DMS 273 treated with DMSO at 0.1 percent for 48 hours (cell line): ENCODE measurements at regions not wholly inside any gene's neighbourhood (a gene's known extent, or its start where the extent isn't known, plus 50 kb on each side); places are given as distances from the start of the nearest gene placed in this dataset.

Source experiments
- DNase-seq: peaks from one replicate; lab custom pipeline; 2025; lab: John Stamatoyannopoulos, UW

DNA sequence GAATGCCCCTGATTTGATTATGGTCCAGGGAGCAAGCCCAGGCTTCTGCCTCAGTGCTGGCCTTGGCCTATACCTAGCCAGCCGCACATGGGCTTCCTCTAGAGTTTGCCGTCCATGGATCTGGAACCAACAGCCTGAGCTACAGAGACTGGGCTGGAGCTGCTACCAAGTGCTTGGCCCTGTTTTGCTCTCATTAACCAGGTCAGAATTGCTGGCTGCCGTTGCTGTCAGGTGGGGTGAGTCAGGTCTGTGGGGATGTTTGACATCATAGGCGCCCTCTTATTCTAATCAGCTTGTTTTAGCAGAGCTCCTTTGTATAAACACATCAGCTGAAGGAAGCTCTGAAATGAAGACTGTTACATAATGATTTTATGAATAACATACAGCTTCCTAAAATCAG, 83.1 kb upstream of the PHACTR2 start:
- DNase-seq: no peak

DNA sequence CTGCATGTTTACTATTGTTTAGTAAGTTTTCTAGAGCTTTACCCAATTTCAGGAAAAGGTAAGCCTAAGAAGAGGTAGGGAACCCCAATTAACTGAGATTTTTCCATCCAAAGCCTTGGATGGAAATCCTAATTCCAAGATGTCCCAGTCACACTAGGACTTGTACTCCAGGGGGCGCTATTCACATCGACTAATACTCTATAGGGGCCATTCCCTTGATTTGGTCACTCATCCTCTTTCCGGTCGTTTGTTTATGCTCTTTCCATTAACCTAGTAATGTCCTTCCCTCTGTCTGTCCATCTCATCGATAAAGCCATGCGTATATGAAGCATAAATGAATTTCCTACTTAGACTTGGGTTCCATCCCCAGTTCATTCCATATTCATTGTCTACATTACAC, 80.8 kb upstream of the FUCA2 start:
- no peak for DNase-seq

DNA sequence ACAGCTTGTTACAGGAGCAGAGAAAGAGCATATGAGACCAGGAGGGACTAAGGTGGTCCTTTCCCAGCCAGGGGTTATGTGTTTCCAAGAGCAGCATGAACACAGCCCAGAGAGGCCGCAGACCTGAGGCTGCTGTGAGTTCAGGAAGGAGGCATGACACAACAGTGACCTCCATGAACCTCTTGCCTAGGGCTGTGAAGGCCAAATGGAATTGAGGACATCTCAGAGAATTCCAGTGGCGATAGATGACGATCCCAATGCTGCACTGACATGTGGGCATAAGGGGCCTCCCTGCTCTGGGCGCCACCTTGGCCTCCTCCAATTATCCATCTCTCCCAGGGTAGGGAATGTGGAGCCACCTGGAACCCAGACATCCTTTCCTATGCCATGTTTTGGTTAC, 79.9 kb upstream of the FUCA2 start:
- DNase-seq: no peak

DNA sequence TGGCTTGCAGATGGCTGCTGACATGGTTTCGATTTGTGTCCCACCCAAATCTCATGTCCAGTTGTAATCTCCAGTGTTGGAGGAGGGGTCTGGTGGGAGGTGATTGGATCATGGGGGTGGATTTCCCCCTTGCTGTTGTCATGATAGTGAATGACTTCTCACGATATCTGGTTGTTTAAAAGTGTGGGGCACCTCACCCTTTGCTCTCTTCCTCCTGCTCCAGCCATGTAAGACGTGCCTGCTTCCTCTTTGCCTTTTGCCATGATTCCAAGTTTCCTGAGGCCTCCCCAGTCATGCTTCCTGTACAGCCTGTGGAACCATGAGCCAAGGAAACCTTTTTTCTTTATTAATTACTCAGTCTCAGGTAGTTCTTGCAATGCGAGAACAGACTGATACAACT, 77.6 kb upstream of the FUCA2 start:
- DNase-seq: no peak

DNA sequence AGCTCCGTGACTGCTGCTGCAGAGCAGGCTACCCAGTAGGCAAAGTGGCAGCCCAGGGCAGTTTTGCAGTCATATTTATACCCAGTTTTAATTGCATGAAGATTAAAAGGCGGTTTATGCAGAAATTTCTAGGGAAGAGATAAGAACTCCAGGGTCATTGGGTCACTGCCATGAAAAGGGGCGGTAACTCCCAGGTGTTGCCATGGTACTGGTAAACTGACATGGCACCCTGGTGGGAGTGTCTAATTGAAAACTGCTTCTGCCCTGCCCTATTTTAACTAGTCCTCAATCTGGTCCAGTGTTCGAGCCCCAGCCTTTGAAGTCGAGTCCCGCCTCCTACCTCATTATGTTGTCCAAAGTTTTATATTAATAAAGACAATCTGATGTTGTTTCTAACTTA, 75.0 kb upstream of the FUCA2 start:
- no peak for DNase-seq

DNA sequence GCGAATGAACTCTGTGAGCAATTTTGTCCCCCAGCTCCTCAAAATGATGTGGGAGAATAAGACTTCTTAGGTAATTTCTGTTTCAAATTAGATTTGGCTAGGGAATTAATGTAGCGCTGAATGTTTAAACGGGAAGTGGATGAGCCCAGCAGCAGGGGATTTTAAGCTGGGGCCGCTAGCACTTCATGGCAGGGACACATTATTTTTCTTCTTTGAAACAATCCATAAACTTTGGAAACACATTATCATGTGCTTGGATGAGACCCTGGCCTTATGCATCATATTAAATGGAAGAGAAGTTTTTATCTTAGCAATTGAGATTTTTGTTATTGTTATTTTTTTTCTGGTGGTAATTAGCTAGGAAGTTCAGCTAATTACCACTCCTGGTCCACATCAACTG, 74.2 kb upstream of the FUCA2 start:
- DNase-seq: no peak

DNA sequence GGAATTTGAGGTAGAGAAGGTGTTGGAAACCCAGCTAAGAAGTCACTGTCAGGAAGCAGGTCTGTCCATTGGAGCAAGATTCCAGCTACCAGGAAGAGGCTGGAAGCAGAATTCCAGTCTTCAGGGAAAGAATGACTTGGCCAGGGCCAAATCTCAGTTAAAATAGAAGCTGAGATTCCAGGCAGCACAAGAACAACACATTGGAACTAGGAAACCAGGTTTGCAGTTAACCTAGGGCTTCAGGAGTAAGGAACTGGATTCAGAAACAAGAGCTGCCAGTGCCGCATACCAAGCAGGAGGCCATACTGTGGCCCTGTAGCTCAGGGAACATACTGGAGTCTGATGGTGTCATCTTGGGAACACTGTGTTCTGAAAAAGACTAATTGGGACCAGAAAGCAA, 73.7 kb upstream of the FUCA2 start:
- DNase-seq: no peak

DNA sequence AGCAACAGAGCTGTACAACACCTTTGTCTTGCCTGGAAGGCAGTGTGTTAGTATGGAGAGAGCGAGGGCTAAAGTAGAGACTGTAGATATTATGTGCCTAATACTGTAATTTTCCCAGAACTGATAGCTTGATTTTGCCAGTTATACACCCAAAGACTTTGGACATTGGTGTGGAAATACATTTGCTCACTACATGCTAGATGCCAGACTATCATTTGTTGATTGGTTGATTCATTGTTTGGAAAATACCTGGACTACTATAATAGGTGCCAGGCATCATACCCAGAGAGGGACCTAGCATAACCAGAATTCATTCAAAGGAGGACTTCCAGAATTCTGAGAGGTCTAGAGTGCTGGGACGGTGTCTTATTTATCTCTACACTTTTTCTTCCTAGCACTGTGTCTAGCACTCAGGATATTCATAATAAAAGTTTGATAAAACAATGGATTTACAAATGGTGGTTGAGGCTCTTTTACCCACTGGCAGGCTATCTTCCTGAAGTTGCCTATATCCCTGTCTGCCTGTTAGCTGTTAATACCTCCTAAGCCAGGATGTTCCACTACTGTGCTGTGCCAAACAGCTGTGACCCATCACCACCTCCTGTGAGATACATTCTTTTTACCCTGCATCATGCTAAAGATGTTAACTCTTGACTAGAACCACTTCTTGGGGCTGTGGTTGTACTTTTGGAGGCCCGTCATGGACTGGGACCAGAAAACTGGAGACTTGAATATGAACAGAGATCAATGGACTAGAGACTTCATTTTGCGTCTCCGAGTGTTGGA, 72.2 kb upstream of the FUCA2 start:
- no peak for DNase-seq

DNA sequence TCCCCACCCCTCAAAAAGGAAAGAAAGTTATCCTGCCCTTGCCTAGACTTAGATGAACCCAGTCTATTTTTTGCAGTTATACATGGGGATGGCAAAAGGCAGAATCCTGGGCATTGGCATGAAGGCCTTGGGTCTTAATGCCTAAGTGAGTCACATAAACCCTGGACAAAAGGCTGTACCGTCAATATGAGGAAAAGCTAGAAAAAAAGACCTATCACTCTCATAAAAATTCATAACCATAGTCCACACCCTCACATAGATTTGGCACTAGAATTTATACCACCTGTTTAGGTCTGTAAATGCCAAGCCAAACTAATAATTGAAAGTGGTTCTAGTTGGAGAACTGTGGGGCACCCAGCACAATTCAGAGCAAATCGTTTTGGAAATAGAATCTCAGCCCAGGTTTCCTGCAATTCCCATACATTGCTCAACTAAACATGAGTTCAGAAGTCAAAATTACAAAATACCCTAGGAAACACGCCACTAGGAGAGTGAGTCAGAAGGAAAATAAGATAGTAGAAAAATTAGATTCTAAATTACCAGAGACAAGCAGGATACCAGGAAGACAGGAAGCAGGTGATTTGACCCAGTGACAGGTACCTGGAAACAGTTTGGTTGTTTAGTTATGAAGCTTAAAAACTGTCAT, 70.4 kb upstream of the FUCA2 start:
- no peak for DNase-seq

DNA sequence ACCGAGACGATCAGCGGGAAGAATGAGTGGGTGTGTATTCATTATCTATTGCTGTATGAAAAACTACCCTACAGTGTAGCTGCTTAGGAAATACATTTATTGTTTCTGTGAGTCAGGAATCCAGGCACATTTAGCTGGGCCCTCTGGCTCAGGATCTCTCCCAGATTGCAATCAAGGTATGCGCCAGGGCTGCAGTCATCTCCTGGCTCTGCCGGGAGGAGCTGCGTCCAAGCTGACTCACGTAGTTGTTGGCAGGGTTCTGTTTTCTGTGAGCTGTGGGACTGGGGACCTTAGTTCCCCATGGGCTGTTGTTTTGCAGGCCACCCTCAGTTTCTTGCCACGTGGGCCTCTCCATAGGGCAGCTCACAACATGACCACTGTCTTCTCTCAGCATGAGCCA, 68.2 kb upstream of the FUCA2 start:
- no peak for DNase-seq

DNA sequence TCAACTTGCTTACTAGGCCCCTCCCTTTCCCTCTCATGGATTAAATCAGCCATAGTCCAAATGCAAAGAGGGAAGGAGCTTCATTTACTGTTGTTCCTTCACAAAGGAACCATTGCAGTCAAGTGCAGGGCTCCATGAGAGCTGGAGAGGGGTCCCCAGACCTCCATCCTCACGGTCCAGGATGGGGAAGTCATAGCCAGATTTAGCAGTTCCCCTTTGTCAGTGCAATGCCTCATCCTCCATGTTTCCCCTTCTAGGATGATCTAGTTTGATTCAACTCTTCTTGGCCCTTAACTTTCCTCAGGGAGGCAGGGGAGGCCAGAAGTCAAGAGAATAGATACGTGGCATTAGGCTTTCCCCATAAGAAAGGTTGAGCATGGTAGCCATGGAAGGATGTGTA, 66.5 kb upstream of the FUCA2 start:
- no peak for DNase-seq

DNA sequence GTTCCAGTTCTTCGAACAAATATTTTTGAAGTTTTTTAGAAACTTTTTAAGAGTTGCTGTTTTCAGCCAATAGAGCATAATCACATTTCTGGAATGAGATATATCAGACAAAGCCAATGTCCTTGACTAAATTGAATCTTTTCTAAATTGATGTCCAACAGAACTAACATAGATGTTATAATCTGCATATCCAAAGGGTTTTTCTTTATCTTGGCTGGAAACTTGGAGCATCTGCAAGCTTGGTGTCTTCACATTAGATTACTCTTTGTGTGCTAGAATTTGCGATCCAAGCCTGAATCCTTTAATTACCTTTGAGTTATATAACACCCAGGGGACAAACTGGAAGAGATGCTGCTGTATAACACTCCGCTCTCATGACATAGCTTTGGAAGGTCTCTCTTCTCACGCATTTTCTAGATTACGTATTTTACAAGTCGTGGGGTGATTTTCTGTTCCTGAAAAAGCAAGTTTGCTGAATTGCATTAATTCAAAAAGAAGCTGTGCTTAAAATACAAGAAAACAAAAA, 64.4 kb upstream of the FUCA2 start:
- no peak for DNase-seq

DNA sequence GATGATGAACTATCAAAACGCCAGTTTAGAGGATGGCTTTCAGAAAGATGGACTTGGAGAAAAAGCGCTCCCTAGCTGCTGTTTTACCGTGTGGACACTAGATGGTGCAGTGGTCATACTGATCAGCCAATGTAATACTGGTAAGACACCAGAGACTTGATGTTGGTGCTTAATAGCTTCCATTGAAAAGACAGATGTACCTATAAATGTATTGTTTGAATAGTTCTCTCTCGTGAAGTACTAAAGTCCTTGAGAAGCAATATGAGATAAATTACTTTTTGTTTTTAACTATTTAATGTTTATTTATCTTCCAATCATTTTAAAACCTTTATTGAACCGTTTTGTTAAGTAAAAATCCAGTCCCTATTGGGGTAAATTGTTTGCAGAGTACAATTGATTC, 63.9 kb upstream of the FUCA2 start:
- DNase-seq: peak; percentile 34

DNA sequence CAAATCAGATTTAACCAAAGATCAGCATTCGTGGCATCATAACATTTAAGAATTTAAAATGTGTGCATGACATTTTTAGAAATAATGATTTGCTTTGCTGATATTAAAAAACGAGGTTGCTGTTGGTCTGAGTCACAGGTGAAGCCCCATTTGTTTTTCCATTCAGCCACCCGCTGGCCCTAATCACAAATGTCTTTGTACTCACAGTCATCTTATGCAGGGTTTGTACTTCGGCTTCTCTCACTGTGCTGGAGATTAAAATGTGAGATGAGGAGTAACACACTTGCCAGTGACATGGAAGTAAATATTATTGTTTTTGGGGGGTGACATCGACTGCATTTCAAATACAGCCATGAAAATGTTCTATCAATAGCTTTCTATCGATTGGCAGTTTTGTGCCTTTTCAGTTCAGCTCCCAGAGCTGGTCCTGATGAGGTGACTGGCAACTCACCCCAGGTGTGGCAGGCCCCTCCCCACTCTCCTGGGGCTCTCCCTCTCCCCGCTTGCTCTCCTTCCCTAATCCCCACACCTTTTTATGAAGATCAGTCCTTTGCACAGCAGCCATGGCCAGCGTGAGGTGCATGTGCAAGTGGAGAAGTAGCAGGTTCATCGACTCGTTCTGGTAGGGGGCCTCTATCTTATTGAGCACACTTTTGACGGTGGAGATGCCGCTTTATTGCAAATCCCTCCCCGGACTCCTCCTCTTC, 58.8 kb upstream of the FUCA2 start:
- no peak for DNase-seq

DNA sequence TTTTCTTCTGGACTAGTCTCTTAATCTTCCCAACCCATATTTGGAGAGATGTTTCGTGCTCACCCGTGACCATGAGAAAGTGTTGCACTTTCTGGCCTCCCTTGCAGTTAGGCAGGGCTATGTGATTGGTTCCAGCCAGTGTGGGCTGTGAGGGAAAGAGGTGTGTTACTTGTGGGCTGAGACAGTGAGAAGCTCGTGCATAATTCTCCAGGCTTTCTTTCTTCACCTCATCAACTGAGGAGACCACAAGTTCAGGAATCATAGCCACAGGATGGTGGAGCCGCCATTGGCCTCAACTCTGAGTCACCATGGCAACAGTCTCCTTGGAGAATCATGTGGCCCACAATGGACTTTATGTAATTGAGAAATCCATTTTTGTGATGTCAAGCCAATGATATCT, 57.5 kb upstream of the FUCA2 start:
- no peak for DNase-seq

DNA sequence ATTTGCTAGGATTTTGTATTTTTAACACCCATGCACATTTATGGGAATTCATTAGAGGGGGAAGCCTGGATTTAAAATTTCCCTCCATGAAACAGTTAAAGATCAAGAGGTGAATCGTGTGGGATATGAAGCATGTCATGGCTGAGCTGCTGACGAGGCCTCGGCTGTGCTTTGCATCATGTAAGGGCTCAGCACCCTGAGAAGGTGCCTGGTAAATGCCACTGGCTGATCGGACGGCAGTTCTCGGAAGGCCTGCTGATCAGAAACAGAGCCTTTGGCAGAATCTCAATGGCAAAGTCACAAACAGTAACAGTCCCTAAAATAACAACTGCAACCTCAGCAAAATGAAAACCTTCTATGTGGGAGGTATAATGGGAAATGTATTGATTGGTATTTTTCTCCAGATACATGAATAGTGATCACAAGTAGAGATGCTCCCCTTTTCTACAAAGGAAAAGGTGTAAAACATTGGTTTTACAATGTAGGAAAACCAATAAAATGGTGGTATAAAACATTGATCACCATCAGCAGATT, 53.0 kb upstream of the FUCA2 start:
- no peak for DNase-seq

DNA sequence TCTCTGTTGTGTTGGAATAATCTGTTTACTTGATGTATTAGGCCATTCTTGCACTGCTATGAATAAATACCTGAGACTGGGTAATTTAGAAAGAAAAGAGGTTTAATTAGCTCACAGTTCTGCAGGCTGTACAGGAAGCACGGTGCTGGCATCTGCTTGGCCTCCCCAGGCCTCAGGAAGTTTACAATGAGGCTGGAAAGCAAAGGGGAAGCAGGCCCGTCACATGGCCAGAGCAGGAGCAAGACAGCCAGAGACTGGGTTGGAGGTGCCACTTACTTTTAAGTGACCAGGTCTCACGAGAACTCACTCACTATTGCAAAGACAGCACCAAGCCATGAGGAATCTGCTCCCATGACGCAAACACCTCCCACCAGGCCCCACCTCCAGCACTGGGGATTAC, 50.6 kb upstream of the FUCA2 start:
- DNase-seq: no peak
